NCI-H2081 (cell line): ENCODE measurements at regions not wholly inside any gene's neighbourhood (a gene's known extent, or its start where the extent isn't known, plus 50 kb on each side); places are given as distances from the start of the nearest gene placed in this dataset.

Source experiments
- DNase-seq, 2 experiments: peaks; one replicate each; lab custom pipeline; 2025; lab: John Stamatoyannopoulos, UW

DNA sequence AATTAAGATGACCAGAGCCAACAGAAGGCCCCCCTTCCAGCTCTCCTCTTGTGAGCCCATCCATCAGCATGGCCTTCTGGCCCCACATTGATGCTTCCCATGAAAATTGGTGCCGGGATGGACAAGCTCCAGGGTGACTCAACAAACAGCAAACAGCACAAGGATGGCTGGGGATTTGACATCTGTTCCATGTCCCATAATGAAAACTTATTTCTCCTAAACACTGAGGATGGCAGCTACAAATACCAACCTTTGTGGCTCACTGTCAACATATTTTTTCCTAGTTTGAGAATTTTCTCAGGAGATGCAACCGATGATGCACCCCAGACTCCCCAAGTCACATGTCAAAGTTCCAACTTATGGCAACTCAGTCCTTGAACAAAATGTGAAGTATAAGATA, 169.6 kb upstream of the SIX2 start:
- DNase-seq = no peak

GRCh38 chr2:45178359-45178758, 169.1 kb upstream of the SIX2 start:
- no peak for DNase-seq

- DNase-seq = peak in 1 of 2 experiments; percentile 55
These were observed 168.6 kb upstream of the SIX2 start for GRCh38 chr2:45177870-45178269.

DNA sequence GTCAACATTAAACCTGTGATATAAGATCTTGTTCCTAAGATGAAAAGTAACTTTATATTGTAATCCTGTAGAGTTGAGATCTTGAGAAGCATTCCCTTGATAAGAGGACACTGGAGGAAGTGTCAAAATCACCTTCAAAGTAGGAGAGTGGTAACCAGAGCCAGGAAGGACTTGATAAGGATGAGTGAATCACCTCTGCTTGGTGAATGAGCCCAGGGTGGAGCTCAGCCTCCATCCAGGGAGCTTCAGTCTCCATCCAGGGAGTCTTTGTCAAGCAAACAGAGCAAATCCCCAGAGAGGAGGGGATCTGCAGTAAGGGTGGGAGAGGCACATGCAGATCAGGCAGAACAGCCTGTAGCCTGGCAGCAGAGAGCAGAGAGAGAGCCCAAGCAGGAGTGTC, 167.1 kb upstream of the SIX2 start:
- DNase-seq = no peak

- DNase-seq = no peak
These were observed 164.3 kb upstream of the SIX2 start for GRCh38 chr2:45173513-45173912.

- no peak for DNase-seq
These were observed 163.6 kb upstream of the SIX2 start for GRCh38 chr2:45172760-45173392.

DNA sequence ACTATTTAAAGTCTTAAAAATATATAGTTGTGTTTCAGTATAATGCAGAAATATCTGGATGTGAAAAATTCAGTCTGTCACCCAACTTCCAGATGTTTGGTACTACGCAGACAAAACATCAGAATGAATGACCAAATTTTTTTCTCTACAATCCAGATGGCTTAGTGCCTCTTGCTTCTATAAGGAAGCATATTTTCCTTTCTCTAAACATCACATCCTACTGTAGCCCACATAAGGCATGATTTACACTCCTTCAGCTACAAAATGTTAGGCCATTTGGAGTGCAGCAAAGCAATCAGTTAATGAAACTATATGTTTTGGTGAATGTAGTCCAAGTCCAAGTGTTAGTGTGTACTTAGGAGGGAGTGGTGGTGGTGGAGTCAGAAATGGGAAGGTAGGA, 162.9 kb upstream of the SIX2 start:
- no peak for DNase-seq

- no peak for DNase-seq
These were observed 161.9 kb upstream of the SIX2 start for GRCh38 chr2:45171136-45171501.

DNA sequence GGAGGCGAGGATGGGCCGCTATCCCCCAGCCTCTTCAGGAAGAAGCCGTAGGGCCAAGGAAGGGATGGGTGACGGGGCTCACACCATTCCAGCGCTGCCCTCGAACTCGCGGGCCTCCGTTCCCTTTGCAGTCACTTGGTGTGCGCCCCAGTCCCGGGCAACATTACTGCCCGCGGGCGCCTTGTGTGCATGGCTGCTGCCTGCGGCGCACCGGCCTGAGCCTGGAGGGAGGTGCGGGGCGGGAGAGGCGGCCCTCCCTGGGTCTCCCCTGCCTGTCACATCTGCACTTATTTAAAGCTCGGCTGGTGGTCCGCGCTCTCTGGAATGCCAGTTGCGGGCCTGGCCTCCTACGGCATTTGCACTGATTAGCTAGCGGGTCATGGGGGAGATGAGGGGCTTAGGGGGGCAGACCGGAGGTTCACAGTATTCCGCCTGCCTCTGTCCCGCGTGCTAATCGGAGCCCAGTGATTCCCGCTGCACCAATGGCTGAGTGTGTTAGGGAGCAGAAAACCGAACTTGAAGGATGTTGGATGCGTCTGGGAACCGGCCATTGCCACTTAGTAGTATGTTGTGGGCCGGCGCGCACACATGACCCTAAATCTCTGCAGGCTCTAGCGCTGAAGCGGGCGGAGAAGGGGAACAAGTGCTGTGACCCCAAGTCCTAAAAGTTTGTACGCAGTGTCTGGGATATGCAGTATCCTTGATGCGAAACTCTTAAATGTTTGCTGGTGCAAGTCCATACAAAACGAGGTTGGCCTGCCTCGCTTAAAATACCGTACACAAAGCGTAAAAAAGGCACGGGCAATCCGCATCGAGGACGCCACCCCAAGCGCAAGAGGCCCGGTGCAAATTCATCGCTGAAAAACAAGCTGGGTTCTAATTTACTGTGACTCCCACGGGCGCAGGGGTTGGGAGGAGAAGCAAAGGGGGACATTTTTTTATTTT, 161.2 kb upstream of the SIX2 start:
- DNase-seq = no peak

DNA sequence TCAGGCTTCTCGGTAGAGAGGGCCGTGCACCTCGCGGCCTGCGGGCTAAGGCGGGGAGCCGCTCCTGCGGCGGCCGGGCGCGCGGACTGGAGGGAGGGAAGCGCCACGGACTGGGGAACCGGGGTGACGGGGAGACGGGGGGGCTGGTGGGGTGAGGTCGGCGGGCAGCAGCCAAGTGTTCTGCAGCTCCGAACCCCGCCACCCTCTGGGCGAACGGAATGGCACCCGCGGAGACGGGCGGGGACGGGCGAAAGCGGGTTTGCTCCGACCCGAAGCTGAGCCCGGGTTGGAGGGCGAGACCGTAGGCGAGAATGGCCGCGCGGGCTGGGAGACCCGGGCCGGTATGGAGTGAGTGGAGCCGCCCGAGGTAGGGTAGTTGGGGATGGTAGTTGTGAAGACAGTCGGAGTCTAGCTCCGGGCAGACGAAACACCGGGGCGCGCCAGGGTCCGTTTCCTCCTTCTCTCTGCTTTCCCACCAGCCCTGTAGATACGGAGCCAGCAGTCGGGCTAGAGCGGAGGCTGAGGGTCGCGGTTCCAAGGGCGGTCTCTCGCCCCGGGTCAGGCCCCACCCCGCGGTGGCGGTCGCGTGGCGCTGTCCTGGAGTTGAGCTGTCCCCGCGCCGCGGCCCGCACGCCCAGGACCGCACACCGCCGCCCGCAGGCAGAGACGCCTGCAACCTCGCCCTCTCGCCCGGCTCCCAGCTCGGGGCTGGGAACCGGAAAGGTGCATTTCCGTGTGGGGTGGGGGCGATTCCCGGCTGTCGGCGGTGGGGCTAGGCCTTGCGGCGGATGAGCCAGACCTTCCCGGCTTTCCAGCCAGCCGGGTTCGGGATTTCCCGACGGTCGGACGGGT, 160.3 kb upstream of the SIX2 start:
- peak; percentile 49 to 55 for DNase-seq

- peak; percentile 49 to 62 for DNase-seq
These were observed 159.6 kb upstream of the SIX2 start for GRCh38 chr2:45168711-45169338.

GRCh38 chr2:45167920-45168629, 158.8 kb upstream of the SIX2 start:
- DNase-seq = no peak

DNA sequence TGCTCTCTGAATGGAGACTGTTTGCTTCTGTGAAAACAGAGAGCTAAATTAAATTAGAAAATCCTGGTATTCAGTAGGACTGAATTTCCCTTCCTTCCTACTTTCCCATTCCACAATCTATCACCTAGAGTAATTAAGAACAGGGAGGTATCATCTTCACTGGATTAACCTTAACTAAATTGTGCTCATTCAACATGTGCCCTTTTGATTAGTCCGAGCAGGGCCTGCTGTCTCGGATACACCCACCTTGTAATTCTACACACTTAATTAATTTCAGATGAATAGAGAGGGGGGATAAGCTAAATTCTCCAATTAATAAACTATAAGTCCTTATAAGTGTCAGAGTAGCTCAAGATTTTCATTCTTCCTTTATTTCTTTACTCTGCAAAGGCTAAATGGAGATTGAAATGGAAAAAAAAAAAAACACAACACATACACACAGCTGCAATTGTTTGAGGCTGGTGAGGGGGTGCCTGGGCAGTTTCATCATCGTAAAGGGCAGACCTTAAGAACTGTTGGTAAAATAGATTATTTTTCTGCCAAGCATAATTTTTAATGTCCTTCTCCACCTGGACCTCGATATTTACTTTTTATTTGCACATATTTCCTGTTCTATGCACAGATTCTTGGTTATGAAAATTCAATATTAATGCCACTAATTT, 157.1 kb upstream of the SIX2 start:
- DNase-seq = no peak

- DNase-seq = no peak
These were observed 153.5 kb upstream of the SIX2 start for GRCh38 chr2:45162711-45163110.

DNA sequence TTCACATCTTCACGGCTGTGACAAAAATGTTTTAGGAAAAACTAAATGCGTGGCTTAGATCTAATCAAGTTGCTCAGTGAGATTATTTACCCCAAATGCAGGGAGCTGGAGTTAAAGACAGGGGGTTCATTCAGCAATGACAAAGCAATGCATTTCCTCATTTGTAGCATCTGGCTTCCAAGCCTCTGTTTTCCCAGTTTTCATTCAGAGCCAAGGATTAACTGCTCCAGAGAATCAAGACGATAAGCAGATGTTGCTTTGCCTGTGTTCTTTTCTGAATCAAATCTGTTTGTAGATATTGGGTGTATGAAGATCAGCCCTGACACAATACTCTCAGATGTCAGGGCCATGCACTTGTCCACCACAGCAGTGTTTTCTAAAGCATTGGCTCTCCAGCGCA, 147.4 kb upstream of the SIX2 start:
- no peak for DNase-seq

GRCh38 chr2:45154606-45155155, 145.4 kb upstream of the SIX2 start:
- DNase-seq = no peak

DNA sequence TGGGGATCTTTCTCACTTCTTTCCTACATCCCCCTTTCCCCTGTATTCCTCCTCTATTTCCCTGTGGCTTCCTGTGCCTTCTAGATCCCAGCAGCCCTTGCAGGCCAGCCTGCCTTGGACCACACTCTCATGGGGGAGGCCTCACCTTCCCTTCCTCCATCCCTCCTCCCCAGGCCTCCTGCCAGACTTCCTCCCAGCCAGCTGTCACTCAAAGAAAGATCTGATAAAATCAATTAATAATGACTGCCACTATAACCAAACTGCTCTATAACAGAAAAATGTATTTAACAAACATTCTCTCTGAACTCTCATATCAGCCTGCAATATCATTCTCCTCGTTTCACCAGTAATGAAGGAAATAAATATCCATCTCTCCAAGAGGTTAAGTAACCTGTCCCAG, 144.9 kb upstream of the SIX2 start:
- DNase-seq = no peak

GRCh38 chr2:45153121-45153520, 143.9 kb upstream of the SIX2 start:
- no peak for DNase-seq

- no peak for DNase-seq
These were observed 143.4 kb upstream of the SIX2 start for GRCh38 chr2:45152691-45153090.

DNA sequence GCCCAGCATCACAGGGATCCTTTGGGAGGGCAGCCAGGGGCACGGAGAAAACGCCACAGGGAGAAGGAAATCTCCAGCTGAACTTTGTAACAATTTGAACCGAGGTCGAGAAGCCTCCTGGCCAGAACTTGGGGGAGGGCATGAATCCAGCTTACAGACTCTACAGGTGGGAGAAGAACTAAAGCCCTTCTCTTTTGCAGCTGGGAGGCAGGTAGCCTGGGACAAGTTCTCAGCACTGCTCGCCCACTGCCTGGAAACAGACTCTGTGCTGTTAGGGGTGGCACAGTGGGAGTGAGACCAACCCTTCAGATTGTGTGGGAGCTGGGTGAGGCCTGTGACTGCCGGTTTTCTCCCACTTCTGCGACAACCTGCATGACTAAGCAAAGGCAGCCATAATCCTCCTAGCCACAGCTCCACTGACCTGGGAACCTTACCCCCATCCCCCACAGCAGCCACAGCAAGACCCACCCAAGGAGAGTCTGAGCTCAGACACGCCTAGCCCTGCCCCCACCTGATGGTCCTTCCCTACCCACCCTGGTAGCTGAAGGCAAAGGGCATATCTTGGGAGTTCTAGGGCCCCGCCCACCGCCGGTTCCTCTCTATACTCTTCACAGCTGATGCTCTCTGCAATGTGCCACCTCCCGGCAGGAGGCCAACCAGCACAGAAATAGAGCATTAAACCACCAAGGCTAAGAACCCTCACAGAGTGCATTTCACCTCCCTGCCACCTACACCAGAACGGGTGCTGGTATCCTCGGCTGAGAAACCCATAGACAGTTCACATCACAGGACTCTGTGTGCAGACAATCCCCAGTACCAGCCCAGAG, 136.0 kb upstream of the SIX2 start:
- no peak for DNase-seq
